Memory B cell (primary cell): ENCODE measurements at regions not wholly inside any gene's neighbourhood (a gene's known extent, or its start where the extent isn't known, plus 50 kb on each side); places are given as distances from the start of the nearest gene placed in this dataset.
"Not testable (repeated sequence)": the region's sequence is repeated elsewhere in the genome, so short reads cannot be mapped to it uniquely, and the experiment has no call there.

Experiments used
- ATAC-seq: fragments of 150-1000 bp; cut with Tn5 transposase; 2 replicates; pipeline ENCODE4 v1.10.0; 2021; ENCODE audit warnings: low read depth, mild to moderate bottlenecking, moderate library complexity
- DNase-seq, 2 donors: peaks; one replicate each; pipeline ENCODE4 v3.0.0; 2022; ENCODE audit warnings: low spot score in 2 of 2
- H3K27ac Mint-ChIP-seq: one replicate; pipeline ENCODE4 v1.8.0; 2022; ENCODE audit warnings: mild to moderate bottlenecking, moderate library complexity, mixed read lengths
- H3K27me3 Mint-ChIP-seq: one replicate; pipeline ENCODE4 v1.8.0; 2022; ENCODE audit warnings: mixed read lengths
- H3K36me3 Mint-ChIP-seq: one replicate; pipeline ENCODE4 v1.8.0; 2022; ENCODE audit warnings: mild to moderate bottlenecking, mixed read lengths
- H3K4me1 Mint-ChIP-seq: one replicate; pipeline ENCODE4 v1.8.0; 2022; ENCODE audit warnings: mixed read lengths
- H3K4me3 Mint-ChIP-seq: one replicate; pipeline ENCODE4 v1.8.0; 2022; ENCODE audit warnings: mild to moderate bottlenecking, moderate library complexity, mixed read lengths
- H3K9me3 Mint-ChIP-seq: one replicate; pipeline ENCODE4 v1.8.0; 2022; ENCODE audit warnings: mixed read lengths

DNA sequence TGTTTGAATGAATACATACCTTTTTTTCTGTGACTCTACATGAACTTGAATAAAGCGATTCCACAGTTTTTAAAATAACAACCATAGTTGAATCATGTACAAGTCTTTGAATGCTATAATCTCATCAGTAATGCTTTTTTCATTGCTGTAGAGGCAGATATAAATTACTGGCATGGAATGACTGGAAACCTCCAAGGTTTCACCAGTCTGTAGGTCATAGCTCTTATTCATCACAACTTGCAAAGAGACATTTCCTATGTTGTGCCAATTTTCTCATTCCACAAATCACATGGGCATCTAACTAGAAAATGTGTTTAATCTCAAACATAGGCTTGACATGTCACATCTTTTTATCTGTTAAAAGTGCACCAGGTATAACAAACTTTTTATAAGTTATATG, 407.1 kb upstream of the KCNMB2 start:
- Mint-ChIP-seq H3K4me1 (no peaks in the 10 kb centered on the region), H3K4me3 (no peak overlapping the region), H3K27me3 (no peaks in the 10 kb centered on the region), H3K9me3 (no peaks in the 10 kb centered on the region), H3K27ac (no peak overlapping the region), H3K36me3 (no peaks in the 10 kb centered on the region)
- ATAC-seq (no peak), DNase-seq (no peak)

DNA sequence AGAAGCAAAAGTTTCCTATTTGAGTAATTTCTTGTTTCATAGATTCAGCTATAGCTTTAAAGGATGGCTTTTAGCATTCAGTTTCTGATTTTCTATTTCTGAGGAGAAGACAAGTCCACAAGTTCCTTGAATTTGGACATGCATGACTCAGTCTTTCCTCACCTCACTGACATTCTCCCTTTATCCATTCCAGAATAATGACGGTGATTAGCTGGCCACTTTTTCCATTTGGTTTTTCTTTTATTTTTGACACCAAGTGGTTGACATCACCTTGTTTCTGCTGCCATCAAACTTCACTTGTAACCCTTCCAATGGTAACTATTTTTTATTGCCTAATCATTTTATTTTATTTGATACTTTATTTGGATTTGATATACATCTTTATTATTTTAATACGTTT, 404.4 kb upstream of the KCNMB2 start:
- Mint-ChIP-seq H3K4me1 (no peaks in the 10 kb centered on the region), H3K9me3 (peaks cover 3% of the 10 kb centered on the region), H3K27me3 (peaks cover 7% of the 10 kb centered on the region), H3K4me3 (no peak overlapping the region), H3K27ac (no peak overlapping the region), H3K36me3 (no peaks in the 10 kb centered on the region)
- no peak for DNase-seq
- no peak for ATAC-seq

DNA sequence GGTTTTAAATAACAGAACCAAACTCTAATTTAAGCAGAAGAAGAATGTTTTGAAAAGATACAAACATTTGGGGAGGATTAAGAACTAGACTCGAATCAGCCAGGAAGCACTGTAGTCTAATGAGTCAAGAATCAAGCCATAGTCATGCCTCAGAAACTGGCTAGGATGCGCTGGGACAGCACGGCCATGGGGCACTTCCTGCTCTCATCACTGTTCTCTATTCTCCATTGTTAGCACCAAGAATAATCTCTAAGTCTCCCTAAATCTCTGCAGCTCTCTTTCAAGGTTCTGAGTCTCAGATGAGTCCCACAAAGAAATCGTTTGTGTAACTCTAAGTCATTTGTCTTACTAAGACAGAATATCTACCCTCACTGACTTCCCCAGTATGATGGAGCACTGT, 399.0 kb upstream of the KCNMB2 start:
- Mint-ChIP-seq H3K36me3 (no peaks in the 10 kb centered on the region), H3K9me3 (peaks cover 5% of the 10 kb centered on the region), H3K27me3 (peaks cover 7% of the 10 kb centered on the region), H3K4me1 (no peaks in the 10 kb centered on the region), H3K27ac (no peak overlapping the region), H3K4me3 (no peak overlapping the region)
- DNase-seq (no peak), ATAC-seq (no peak)

DNA sequence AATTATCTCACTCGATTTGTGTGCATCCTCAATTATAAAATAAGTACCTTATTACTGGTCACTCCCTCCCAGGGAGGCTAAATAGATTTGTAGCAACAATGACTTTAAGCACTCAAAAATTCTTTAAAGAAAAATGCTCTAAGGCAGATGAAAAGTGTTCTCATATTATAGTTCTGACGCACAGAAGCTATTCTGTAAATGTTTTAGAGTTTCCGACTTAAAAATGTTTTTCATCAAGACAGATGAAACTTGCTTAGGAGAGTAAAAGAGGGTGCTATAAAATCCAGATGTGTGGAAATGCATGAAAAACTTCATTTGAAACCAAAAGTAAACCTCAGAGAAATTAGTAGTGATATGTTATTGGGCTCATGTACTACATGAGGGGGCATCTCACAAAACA, 398.4 kb upstream of the KCNMB2 start:
- ATAC-seq (no peak), DNase-seq (no peak)
- Mint-ChIP-seq H3K27ac (no peak overlapping the region), H3K27me3 (peaks cover 7% of the 10 kb centered on the region), H3K9me3 (peaks cover 5% of the 10 kb centered on the region), H3K4me1 (no peaks in the 10 kb centered on the region), H3K4me3 (no peak overlapping the region), H3K36me3 (no peaks in the 10 kb centered on the region)

DNA sequence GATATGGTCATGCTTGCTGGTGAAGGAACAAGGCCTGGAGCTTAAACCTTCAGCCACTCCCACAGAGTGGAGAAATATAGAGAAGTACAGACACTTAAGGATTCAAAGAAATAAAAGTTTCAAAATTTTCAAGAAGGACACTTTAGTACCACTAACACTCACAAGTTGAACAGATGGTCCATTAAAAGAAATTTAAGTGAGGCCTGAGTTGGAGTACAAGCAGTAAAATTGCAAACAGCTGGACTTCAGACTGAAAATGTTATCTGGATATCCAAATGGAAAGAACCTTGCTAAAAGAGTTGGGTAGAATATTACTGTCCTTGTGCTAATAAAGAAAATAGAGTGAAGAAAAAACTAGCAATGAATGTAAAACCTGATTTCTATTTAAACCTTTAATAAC, 397.1 kb upstream of the KCNMB2 start:
- H3K9me3 Mint-ChIP-seq, result peaks cover 5% of the 10 kb centered on the region

GRCh38 chr3:178140531-178141304, 395.5 kb upstream of the KCNMB2 start:
- Mint-ChIP-seq H3K27me3 (no peaks in the 10 kb centered on the region), H3K4me1 (no peaks in the 10 kb centered on the region), H3K9me3 (peaks cover 1% of the 10 kb centered on the region), H3K36me3 (no peaks in the 10 kb centered on the region), H3K4me3 (no peak overlapping the region), H3K27ac (no peak overlapping the region)
- DNase-seq, result no peak
- no peak for ATAC-seq

More for the DNA sequence above, 397.1 kb upstream of the KCNMB2 start:
- DNase-seq (no peak), ATAC-seq (no peak)
- H3K4me1 Mint-ChIP-seq, result no peaks in the 10 kb centered on the region
- H3K36me3 Mint-ChIP-seq, result no peaks in the 10 kb centered on the region
- no peak overlapping the region for H3K27ac Mint-ChIP-seq
- no peak overlapping the region for H3K4me3 Mint-ChIP-seq
- peaks cover 7% of the 10 kb centered on the region for H3K27me3 Mint-ChIP-seq

GRCh38 chr3:178141305-178141684, 394.9 kb upstream of the KCNMB2 start:
- DNase-seq, ATAC-seq, H3K27ac Mint-ChIP-seq, H3K4me3 Mint-ChIP-seq, H3K27me3 Mint-ChIP-seq, H3K36me3 Mint-ChIP-seq, H3K4me1 Mint-ChIP-seq, H3K9me3 Mint-ChIP-seq: not testable (repeated sequence)

GRCh38 chr3:178146406-178146831, 389.8 kb upstream of the KCNMB2 start:
- DNase-seq (no peak), ATAC-seq (no peak)
- Mint-ChIP-seq H3K27me3 (no peaks in the 10 kb centered on the region), H3K4me1 (no peaks in the 10 kb centered on the region), H3K36me3 (no peaks in the 10 kb centered on the region), H3K4me3 (no peak overlapping the region), H3K9me3 (peaks cover 1% of the 10 kb centered on the region), H3K27ac (no peak overlapping the region)

- Mint-ChIP-seq H3K4me1 (no peaks in the 10 kb centered on the region), H3K27me3 (no peaks in the 10 kb centered on the region), H3K4me3 (no peak overlapping the region), H3K27ac (no peak overlapping the region), H3K9me3 (no peaks in the 10 kb centered on the region), H3K36me3 (no peaks in the 10 kb centered on the region)
- no peak for DNase-seq
- no peak for ATAC-seq
These were observed 389.2 kb upstream of the KCNMB2 start for GRCh38 chr3:178147001-178147400.

DNA sequence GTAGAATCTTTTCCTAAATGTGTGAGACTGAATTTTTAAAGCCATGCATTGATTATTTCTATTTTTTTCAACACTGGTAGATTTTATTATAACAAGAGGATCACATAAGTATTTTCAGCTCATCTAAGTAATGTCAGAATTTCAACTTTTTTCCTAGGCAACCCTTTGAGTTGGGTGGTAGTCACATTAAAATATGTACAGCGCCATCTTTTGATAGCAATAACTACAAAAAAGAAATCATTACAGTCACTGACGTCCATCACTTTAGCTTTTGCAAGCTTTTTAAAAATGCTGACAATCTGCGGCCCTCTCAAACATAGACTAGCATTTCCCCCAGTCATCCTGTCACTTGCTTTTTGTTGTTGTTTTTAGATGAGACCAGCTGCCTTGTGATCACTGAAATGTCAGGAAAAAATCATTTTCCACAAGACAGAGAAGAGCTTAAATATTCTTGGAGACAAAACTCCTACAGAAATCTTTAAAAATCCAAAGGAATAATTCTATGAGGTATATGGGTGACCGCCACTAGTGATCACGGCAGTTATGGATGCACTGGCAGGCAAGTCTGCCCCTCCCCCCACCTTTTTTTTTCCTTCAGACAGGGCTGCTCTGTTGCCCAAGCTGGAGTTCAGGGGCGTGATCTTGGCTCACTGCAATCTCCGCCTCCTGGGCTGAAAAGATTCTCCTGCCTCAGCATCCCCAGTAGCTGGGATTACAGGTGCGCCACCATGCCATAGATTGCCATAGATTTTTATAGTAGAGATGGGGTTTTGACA, 384.0 kb upstream of the KCNMB2 start:
- no peaks in the 10 kb centered on the region for H3K9me3 Mint-ChIP-seq
- H3K27me3 Mint-ChIP-seq, result no peaks in the 10 kb centered on the region
- no peak for ATAC-seq
- DNase-seq, result no peak
- no peak overlapping the region for H3K4me3 Mint-ChIP-seq
- H3K27ac Mint-ChIP-seq, result no peak overlapping the region
- no peaks in the 10 kb centered on the region for H3K36me3 Mint-ChIP-seq
- no peaks in the 10 kb centered on the region for H3K4me1 Mint-ChIP-seq

DNA sequence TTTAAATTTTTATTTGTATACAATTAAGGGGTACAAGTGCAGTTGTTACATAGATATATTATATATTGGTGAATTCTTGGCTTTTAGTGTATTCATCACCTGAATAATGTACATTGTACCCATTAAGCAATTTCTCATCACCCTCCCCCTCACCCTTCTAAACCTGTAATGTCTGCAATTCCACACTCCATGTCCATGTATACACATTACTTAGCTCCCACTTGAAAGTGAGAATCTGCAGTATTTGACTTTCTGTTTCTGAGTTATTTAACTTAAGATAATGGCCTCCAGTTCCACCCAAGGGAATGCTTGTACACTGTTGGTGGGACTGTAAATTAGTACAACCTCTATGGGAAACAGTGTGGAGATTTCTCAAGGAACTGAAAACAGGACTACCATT, 383.2 kb upstream of the KCNMB2 start:
- Mint-ChIP-seq H3K27ac (no peak overlapping the region), H3K27me3 (no peaks in the 10 kb centered on the region), H3K4me3 (no peak overlapping the region), H3K4me1 (no peaks in the 10 kb centered on the region), H3K9me3 (no peaks in the 10 kb centered on the region), H3K36me3 (no peaks in the 10 kb centered on the region)
- ATAC-seq (no peak), DNase-seq (no peak)

DNA sequence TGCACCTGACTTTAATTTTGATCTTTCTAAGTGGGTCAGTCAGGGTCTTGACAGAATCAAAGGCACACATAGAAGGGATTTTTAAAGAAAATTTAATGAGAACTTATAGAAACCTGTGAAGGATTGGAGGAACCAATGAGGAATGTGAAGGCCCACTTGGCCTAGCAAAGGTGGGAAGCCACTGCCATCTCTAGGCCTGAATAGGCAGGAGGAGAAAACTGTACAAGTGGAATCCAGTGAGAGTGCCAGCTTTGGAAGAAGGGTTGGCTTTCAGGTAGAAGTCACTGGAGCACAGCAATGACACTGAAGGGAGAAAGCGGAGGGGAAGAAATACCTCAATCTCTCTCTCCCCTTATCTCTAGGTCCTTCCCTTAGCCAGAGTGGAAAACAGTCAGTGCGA, 380.7 kb upstream of the KCNMB2 start:
- Mint-ChIP-seq H3K27me3 (peaks cover 2% of the 10 kb centered on the region), H3K36me3 (peaks cover 1% of the 10 kb centered on the region), H3K9me3 (no peaks in the 10 kb centered on the region), H3K4me1 (no peaks in the 10 kb centered on the region), H3K4me3 (no peak overlapping the region), H3K27ac (no peak overlapping the region)
- no peak for DNase-seq
- no peak for ATAC-seq

- Mint-ChIP-seq H3K27ac (no peak overlapping the region), H3K27me3 (peaks cover 2% of the 10 kb centered on the region), H3K4me1 (no peaks in the 10 kb centered on the region), H3K9me3 (no peaks in the 10 kb centered on the region), H3K4me3 (no peak overlapping the region), H3K36me3 (peaks cover 1% of the 10 kb centered on the region)
- ATAC-seq (no peak), DNase-seq (no peak)
These were observed 379.9 kb upstream of the KCNMB2 start for GRCh38 chr3:178156301-178156700.

DNA sequence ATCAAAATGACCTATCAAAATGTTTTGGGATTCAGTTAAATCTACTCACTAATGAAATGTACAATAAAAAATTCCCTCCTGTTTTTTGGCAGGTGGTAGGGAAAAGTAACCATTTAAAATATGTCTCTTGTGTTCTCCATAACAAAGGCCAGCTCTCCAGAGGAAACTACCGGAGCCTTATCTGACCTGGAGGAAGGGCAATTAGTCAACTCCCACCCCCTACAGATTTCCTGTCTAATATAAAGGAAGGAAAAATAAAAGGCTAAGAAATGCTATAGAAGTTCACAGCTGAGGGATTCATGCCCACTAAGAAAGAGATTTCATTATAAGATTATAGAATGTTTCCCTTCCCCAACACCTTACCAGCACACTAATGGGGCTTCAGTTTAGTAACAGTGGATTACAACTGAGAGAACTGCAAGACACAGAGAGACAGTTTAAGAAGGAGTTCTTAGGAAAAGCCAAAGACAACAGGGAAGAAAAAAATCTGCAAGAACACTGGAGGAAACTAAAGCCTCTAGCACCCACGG, 376.5 kb upstream of the KCNMB2 start:
- no peaks in the 10 kb centered on the region for H3K4me1 Mint-ChIP-seq
- H3K36me3 Mint-ChIP-seq, result peaks cover 1% of the 10 kb centered on the region
- H3K4me3 Mint-ChIP-seq, result no peak overlapping the region
- DNase-seq (no peak), ATAC-seq (no peak)
- peaks cover 3% of the 10 kb centered on the region for H3K27me3 Mint-ChIP-seq
- no peak overlapping the region for H3K27ac Mint-ChIP-seq
- no peaks in the 10 kb centered on the region for H3K9me3 Mint-ChIP-seq
